ENCODE measurements at regions not wholly inside any gene's neighbourhood (a gene's known extent, or its start where the extent isn't known, plus 50 kb on each side); places are given as distances from the start of the nearest gene placed in this dataset.

- no peak for DNase-seq (ENCODE audit: extremely low read depth, low read depth)
These were observed 681.3 kb downstream of the TNS3 start for GRCh38 chr7:46900312-46901263.

GRCh38 chr7:46897381-46897780 is 684.5 kb downstream of the TNS3 start:
- DNase-seq (ENCODE audit: extremely low read depth, low read depth), result no peak

- DNase-seq (ENCODE audit: extremely low read depth, low read depth), result no peak
These were observed 695.1 kb downstream of the TNS3 start for GRCh38 chr7:46886669-46887374.

- DNase-seq (ENCODE audit: extremely low read depth, low read depth), result no peak
These were observed 696.7 kb downstream of the TNS3 start for GRCh38 chr7:46885167-46885566.

- DNase-seq (ENCODE audit: extremely low read depth, low read depth), result no peak
These were observed 700.3 kb downstream of the TNS3 start for GRCh38 chr7:46881507-46882127.

- no peak for DNase-seq (ENCODE audit: extremely low read depth, low read depth)
These were observed 701.3 kb downstream of the TNS3 start for GRCh38 chr7:46880508-46881196.

- DNase-seq (ENCODE audit: extremely low read depth, low read depth), result no peak
These were observed 702.1 kb downstream of the TNS3 start for GRCh38 chr7:46879783-46880182.

- DNase-seq (ENCODE audit: extremely low read depth, low read depth), result no peak
These were observed 710.4 kb downstream of the TNS3 start for GRCh38 chr7:46871516-46871915.

GRCh38 chr7:46864716-46865115 is 717.2 kb downstream of the TNS3 start:
- no peak for DNase-seq (ENCODE audit: extremely low read depth, low read depth)

- no peak for DNase-seq (ENCODE audit: extremely low read depth, low read depth)
These were observed 721.9 kb downstream of the TNS3 start for GRCh38 chr7:46859963-46860475.

GRCh38 chr7:46855851-46856250 is 726.1 kb downstream of the TNS3 start:
- no peak for DNase-seq (ENCODE audit: extremely low read depth, low read depth)

- no peak for DNase-seq (ENCODE audit: extremely low read depth, low read depth)
These were observed 726.9 kb downstream of the TNS3 start for GRCh38 chr7:46854958-46855473.

GRCh38 chr7:46853451-46853850 is 728.5 kb downstream of the TNS3 start:
- no peak for DNase-seq (ENCODE audit: extremely low read depth, low read depth)

- DNase-seq (ENCODE audit: extremely low read depth, low read depth), result no peak
These were observed 729.1 kb downstream of the TNS3 start for GRCh38 chr7:46852795-46853194.

GRCh38 chr7:46850563-46851330 is 731.2 kb downstream of the TNS3 start:
- no peak for DNase-seq (ENCODE audit: extremely low read depth, low read depth)

- DNase-seq (ENCODE audit: extremely low read depth, low read depth), result no peak
These were observed 733.0 kb downstream of the TNS3 start for GRCh38 chr7:46848944-46849343.

GRCh38 chr7:46848311-46848710 is 733.6 kb downstream of the TNS3 start:
- DNase-seq (ENCODE audit: extremely low read depth, low read depth), result no peak

GRCh38 chr7:46847126-46847525 is 734.8 kb downstream of the TNS3 start:
- DNase-seq (ENCODE audit: extremely low read depth, low read depth), result no peak

GRCh38 chr7:46844486-46844885 is 737.4 kb downstream of the TNS3 start:
- no peak for DNase-seq (ENCODE audit: extremely low read depth, low read depth)

- DNase-seq (ENCODE audit: extremely low read depth, low read depth), result no peak
These were observed 740.7 kb downstream of the TNS3 start for GRCh38 chr7:46841248-46841647.

Measured in NCI-H460 (cell line).